ENCODE measurements at regions not wholly inside any gene's neighbourhood (a gene's known extent, or its start where the extent isn't known, plus 50 kb on each side); places are given as distances from the start of the nearest gene placed in this dataset.

DNA sequence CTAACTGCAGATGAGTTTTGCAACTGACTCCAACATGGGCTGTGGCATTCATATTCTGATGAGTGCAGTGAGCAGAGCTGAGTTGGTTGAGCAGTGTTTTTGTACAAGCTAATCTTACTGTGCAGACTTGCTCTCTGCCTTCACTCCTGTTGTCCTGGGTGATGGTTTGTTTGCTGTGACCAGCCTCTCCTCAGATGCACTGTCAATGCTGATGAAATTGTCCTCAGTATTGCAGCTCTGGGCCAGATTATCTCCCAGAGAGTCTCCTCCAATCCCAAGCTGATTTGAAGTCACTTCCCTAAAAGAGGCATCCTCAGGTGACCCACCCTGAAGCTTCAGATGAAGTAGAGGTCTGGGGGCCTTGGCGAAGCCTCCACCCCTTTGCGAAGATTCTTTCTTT, 581.8 kb downstream of the ACTL7B start:
- TF ChIP-seq, protein P1, sequence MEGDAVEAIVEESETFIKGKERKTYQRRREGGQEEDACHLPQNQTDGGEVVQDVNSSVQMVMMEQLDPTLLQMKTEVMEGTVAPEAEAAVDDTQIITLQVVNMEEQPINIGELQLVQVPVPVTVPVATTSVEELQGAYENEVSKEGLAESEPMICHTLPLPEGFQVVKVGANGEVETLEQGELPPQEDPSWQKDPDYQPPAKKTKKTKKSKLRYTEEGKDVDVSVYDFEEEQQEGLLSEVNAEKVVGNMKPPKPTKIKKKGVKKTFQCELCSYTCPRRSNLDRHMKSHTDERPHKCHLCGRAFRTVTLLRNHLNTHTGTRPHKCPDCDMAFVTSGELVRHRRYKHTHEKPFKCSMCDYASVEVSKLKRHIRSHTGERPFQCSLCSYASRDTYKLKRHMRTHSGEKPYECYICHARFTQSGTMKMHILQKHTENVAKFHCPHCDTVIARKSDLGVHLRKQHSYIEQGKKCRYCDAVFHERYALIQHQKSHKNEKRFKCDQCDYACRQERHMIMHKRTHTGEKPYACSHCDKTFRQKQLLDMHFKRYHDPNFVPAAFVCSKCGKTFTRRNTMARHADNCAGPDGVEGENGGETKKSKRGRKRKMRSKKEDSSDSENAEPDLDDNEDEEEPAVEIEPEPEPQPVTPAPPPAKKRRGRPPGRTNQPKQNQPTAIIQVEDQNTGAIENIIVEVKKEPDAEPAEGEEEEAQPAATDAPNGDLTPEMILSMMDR (IDR thresholded peaks at IDR 0.05; ENCODE audit: low read length): no peak
- no peak for TF ChIP-seq EZH2 (IDR thresholded peaks at IDR 0.05; ENCODE audit: borderline replicate concordance, low read length)

Data from OCI-LY1 (cell line).